ENCODE measurements at regions not wholly inside any gene's neighbourhood (a gene's known extent, or its start where the extent isn't known, plus 50 kb on each side); places are given as distances from the start of the nearest gene placed in this dataset.
"Not testable (repeated sequence)": the region's sequence is repeated elsewhere in the genome, so short reads cannot be mapped to it uniquely, and the experiment has no call there.

DNA sequence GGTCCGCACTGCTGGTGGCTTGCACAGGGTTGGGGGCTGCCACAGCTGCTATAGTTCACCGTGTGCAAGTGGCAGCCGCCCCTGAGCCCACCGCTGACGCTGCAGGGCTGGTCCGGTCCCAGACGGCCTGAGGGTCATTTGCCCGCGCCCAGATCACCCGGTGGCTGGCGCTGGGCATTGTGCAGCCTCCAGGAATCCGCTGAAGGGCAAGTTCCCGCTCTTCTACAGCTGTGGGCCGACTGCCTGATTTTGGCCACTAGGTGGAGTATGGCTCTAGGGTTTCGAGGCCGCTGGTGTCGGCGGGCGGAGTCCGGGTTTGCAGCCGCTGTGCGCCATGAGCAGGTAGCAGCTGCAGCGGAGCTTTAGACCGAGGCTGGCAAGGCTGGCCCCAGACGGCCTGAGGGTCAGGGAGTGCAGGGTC, 581.8 kb downstream of the TUBA3C start:
- not testable (repeated sequence) for H3K4me1 Mint-ChIP-seq; H3K4me3 Mint-ChIP-seq; H3K27me3 Mint-ChIP-seq; H3K36me3 Mint-ChIP-seq (ENCODE audit: low read depth); H3K9me3 Mint-ChIP-seq; ATAC-seq (replicated peaks); H3K27ac Mint-ChIP-seq

DNA sequence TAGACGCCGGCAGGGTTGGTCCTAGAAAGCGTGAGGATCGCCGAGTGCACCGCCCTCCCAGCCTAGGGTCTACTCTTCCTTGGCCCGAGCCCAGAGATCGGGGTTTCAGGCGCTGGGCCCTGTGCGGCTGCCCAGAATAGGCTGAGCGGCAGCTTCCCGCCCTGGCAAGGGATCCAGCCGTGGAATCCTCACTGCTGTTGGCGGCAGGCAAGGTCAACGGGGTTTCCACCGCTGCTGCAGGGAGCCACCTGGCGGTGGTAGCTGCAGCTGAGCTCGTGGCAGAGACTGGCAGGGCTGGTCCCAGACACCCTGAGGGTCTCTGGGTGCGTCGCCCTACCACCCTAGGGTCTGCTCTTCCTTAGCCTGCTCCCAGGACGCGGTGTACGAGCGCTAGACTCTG, 583.1 kb downstream of the TUBA3C start:
- not testable (repeated sequence) for H3K4me1 Mint-ChIP-seq; H3K4me3 Mint-ChIP-seq; ATAC-seq (replicated peaks); H3K27ac Mint-ChIP-seq; H3K9me3 Mint-ChIP-seq; H3K36me3 Mint-ChIP-seq (ENCODE audit: low read depth); H3K27me3 Mint-ChIP-seq

DNA sequence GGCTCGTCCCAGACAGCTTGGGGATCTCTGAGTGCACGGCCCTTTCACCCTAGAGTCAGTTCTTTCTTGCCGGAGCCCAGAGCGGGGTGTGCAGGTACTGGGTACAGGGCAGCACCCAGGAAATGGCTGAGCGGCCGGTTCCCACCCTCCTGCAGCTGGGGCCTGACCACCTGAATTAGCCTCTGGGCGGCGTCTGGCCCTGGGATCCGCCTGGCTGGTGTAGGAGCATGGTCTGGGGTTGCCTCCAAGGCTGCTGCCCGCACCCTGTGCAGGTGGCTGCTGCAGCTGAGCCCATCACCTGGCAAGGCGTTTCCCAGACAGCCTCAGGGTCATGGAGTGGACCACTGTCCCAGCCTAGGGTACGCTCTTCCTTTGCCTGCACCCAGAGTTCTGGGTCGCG, 583.7 kb downstream of the TUBA3C start:
- H3K36me3 Mint-ChIP-seq (ENCODE audit: low read depth); H3K4me3 Mint-ChIP-seq; H3K27me3 Mint-ChIP-seq; ATAC-seq (replicated peaks); H3K9me3 Mint-ChIP-seq; H3K27ac Mint-ChIP-seq; H3K4me1 Mint-ChIP-seq: not testable (repeated sequence)

DNA sequence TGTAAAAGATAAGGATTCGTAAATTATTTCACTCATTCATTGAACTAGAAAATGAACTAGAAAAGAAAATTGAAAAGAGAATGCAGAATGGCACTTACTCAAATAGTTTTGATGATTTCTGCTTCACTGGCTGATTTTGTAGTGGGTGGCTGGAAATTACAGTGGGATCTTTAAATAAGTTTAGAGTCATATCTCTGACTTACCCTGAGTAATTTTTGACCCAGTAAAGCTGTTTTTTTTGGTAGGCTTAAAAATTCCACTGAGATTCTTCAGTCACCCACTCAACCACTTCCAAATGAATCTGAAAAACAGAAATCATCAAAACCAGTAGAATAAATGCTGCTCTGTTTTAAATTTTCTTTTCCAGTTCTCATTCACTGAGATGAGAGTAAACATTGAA, 604.5 kb downstream of the TUBA3C start:
- H3K27ac Mint-ChIP-seq; H3K36me3 Mint-ChIP-seq (ENCODE audit: low read depth); ATAC-seq (replicated peaks); H3K9me3 Mint-ChIP-seq; H3K4me3 Mint-ChIP-seq; H3K27me3 Mint-ChIP-seq; H3K4me1 Mint-ChIP-seq: not testable (repeated sequence)

DNA sequence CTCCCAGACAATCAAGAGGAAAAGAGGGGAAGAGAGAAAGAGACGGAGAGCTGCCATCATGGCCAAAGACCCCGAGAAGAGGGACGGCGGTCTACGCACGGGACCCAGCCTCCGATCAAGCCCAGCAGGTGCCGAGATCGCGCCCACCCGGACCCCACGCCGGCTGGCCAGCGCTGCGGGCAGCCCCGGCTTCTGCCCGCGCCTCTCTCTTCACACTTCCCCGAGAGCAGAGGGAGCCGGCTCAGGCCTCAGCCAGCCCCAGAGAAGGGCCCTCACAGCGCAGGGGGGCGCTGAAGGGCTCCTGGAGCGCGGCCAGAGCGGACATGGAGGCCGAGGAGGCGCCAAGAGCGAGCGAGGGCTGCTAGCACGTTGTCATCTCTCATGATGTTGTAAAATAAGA, 613.7 kb downstream of the TUBA3C start:
- H3K4me1 Mint-ChIP-seq; H3K9me3 Mint-ChIP-seq; H3K36me3 Mint-ChIP-seq (ENCODE audit: low read depth); H3K27ac Mint-ChIP-seq; ATAC-seq (replicated peaks); H3K27me3 Mint-ChIP-seq; H3K4me3 Mint-ChIP-seq: not testable (repeated sequence)

Data from activated T-helper 17 cell treated with anti-CD3 and anti-CD28 coated beads, Interleukin-2, amount 50 U/mL, for 72 hours (primary cell).